Trophoblast cell (in vitro differentiated cells and primary cell): ENCODE measurements at regions not wholly inside any gene's neighbourhood (a gene's known extent, or its start where the extent isn't known, plus 50 kb on each side); places are given as distances from the start of the nearest gene placed in this dataset.

Source experiments
- DNase-seq, 2 donors: peaks; one replicate each; pipeline ENCODE4 v3.0.0-alpha.2; 2016
- H2AFZ ChIP-seq: 2 replicates; pipeline ENCODE4 v1.6.1; 2013; ENCODE audit warnings: low read length, moderate library complexity, mild to moderate bottlenecking; ENCODE audit not compliant: insufficient read depth, poor library complexity
- H2AK5ac ChIP-seq: 2 replicates; pipeline ENCODE4 v1.6.1; 2013; ENCODE audit warnings: mild to moderate bottlenecking, low read length
- H2BK120ac ChIP-seq: 2 replicates; pipeline ENCODE4 v1.6.1; 2013; ENCODE audit warnings: low read length, mild to moderate bottlenecking, moderate library complexity; ENCODE audit not compliant: insufficient read depth, poor library complexity
- H2BK12ac ChIP-seq: 2 replicates; pipeline ENCODE4 v1.6.1; 2013; ENCODE audit warnings: mild to moderate bottlenecking, low read length, moderate library complexity
- H2BK5ac ChIP-seq: 2 replicates; pipeline ENCODE4 v1.6.1; 2013; ENCODE audit warnings: low read length, low read depth, moderate library complexity, mild to moderate bottlenecking; ENCODE audit not compliant: poor library complexity
- H3K14ac ChIP-seq: 2 replicates; pipeline ENCODE4 v1.6.1; 2013; ENCODE audit warnings: mild to moderate bottlenecking, low read length
- H3K18ac ChIP-seq: 2 replicates; pipeline ENCODE4 v1.6.1; 2013; ENCODE audit warnings: mild to moderate bottlenecking, low read length
- H3K23ac ChIP-seq: 2 replicates; pipeline ENCODE4 v1.6.1; 2013; ENCODE audit warnings: low read length
- H3K27ac ChIP-seq: 2 replicates; pipeline ENCODE4 v1.5.1; 2013; ENCODE audit warnings: low read depth, mild to moderate bottlenecking, inconsistent platforms, low read length, moderate library complexity
- H3K27me3 ChIP-seq: 2 replicates; pipeline ENCODE4 v1.6.1; 2013; ENCODE audit warnings: inconsistent platforms, mild to moderate bottlenecking, low read length, moderate library complexity; ENCODE audit not compliant: insufficient read depth
- H3K36me3 ChIP-seq, 2 experiments: 1 replicate in 1 of 2; 2 replicates in 1 of 2; pipeline ENCODE4 v1.6.1; 2013; ENCODE audit warnings: low read length in 2 of 2, mild to moderate bottlenecking in 2 of 2, moderate library complexity in 1 of 2; ENCODE audit not compliant: insufficient read depth in 2 of 2, control insufficient read depth in 1 of 2
- H3K4ac ChIP-seq: 2 replicates; pipeline ENCODE4 v1.6.1; 2013; ENCODE audit warnings: low read depth, mild to moderate bottlenecking, low read length, moderate library complexity
- H3K4me1 ChIP-seq, 2 experiments: 1 replicate in 1 of 2; 2 replicates in 1 of 2; pipeline ENCODE4 v1.6.1; 2013; ENCODE audit warnings: low read length in 2 of 2, mild to moderate bottlenecking in 2 of 2, moderate library complexity in 1 of 2; ENCODE audit not compliant: insufficient read depth in 2 of 2, control insufficient read depth in 1 of 2
- H3K4me2 ChIP-seq: 2 replicates; pipeline ENCODE4 v1.6.1; 2013; ENCODE audit warnings: inconsistent platforms, mild to moderate bottlenecking, low read length, moderate library complexity
- H3K4me3 ChIP-seq: 2 replicates; pipeline ENCODE4 v1.5.1; 2013; ENCODE audit warnings: mild to moderate bottlenecking, low read depth, low read length, inconsistent platforms
- H3K79me1 ChIP-seq: one replicate; pipeline ENCODE4 v1.6.1; 2013; ENCODE audit warnings: low read length
- H3K79me2 ChIP-seq: 2 replicates; pipeline ENCODE4 v1.6.1; 2013; ENCODE audit warnings: low read length, mild to moderate bottlenecking; ENCODE audit not compliant: control insufficient read depth, insufficient read depth, poor library complexity
- H3K9ac ChIP-seq: 2 replicates; pipeline ENCODE4 v1.6.1; 2013; ENCODE audit warnings: mild to moderate bottlenecking, low read length
- H3K9me3 ChIP-seq: 2 replicates; pipeline ENCODE4 v1.6.1; 2013; ENCODE audit warnings: low read depth, mild to moderate bottlenecking, control low read depth, inconsistent platforms, low read length; ENCODE audit not compliant: insufficient read depth
- H4K12ac ChIP-seq: 2 replicates; pipeline ENCODE4 v1.6.1; 2013; ENCODE audit warnings: low read depth, mild to moderate bottlenecking, low read length, moderate library complexity
- H4K8ac ChIP-seq: 2 replicates; pipeline ENCODE4 v1.6.1; 2013; ENCODE audit warnings: low read depth, mild to moderate bottlenecking, low read length, moderate library complexity
- H4K91ac ChIP-seq: one replicate; pipeline ENCODE4 v1.6.1; 2013; ENCODE audit warnings: low read depth, mild to moderate bottlenecking, low read length, moderate library complexity
- WGBS: extraction: QIAGEN DNeasy Blood & Tissue Kit; methylation state at CpG from one replicate; pipeline ENCODE4 v1.1.7; 2013; ENCODE audit warnings: missing lambda C conversion rate; ENCODE audit not compliant: insufficient read length, insufficient coverage; ENCODE audit errors: extremely low coverage; 5-methylcytosine and 5-hydroxymethylcytosine counted together

GRCh38 chr5:124537107-124537506 is 209.3 kb downstream of the ZNF608 start:
- no CpG with 5 or more reads among the region's 5 CpGs for WGBS
- no peak overlapping the region for H3K9ac ChIP-seq
- H2AFZ ChIP-seq = no peak overlapping the region
- no peak for DNase-seq
- H4K8ac ChIP-seq = no peak overlapping the region
- no peaks in the 10 kb centered on the region for H3K36me3 ChIP-seq
- no peak overlapping the region for H2BK5ac ChIP-seq
- H3K23ac ChIP-seq = no peak overlapping the region
- H4K12ac ChIP-seq = no peak overlapping the region
- H2AK5ac ChIP-seq = no peak overlapping the region
- H3K4me2 ChIP-seq = no peak overlapping the region
- H2BK120ac ChIP-seq = no peak overlapping the region
- H3K79me1 ChIP-seq = no peaks in the 10 kb centered on the region
- peak overlapping the region; percentile 17 for H2BK12ac ChIP-seq
- H3K18ac ChIP-seq = no peak overlapping the region
- H3K79me2 ChIP-seq = no peaks in the 10 kb centered on the region
- H3K4me1 ChIP-seq = no peaks in the 10 kb centered on the region
- H3K9me3 ChIP-seq = no peaks in the 10 kb centered on the region
- no peak overlapping the region for H3K4me3 ChIP-seq
- H4K91ac ChIP-seq = no peak overlapping the region
- no peak overlapping the region for H3K14ac ChIP-seq
- no peaks in the 10 kb centered on the region for H3K27me3 ChIP-seq
- H3K27ac ChIP-seq = no peak overlapping the region
- no peak overlapping the region for H3K4ac ChIP-seq

GRCh38 chr5:124536333-124536732 is 210.1 kb downstream of the ZNF608 start:
- Histone ChIP-seq H3K79me1 (no peaks in the 10 kb centered on the region), H3K79me2 (no peaks in the 10 kb centered on the region), H4K8ac (no peak overlapping the region), H3K4me3 (no peak overlapping the region), H2BK12ac (no peak overlapping the region), H3K23ac (no peak overlapping the region), H4K91ac (no peak overlapping the region), H2AK5ac (no peak overlapping the region), H2AFZ (no peak overlapping the region), H3K18ac (no peak overlapping the region), H3K9ac (no peak overlapping the region), H3K14ac (no peak overlapping the region), H3K36me3 (no peaks in the 10 kb centered on the region), H2BK5ac (no peak overlapping the region), H3K4ac (no peak overlapping the region), H3K27ac (no peak overlapping the region), H2BK120ac (no peak overlapping the region), H3K4me2 (no peak overlapping the region), H3K27me3 (no peaks in the 10 kb centered on the region), H3K9me3 (no peaks in the 10 kb centered on the region), H4K12ac (no peak overlapping the region), H3K4me1 (no peaks in the 10 kb centered on the region)
- no peak for DNase-seq
- no CpG with 5 or more reads among the region's 4 CpGs for WGBS

- Histone ChIP-seq H3K36me3 (no peaks in the 10 kb centered on the region), H3K9ac (no peak overlapping the region), H3K79me2 (no peaks in the 10 kb centered on the region), H4K8ac (no peak overlapping the region), H3K4me1 (peaks cover 0 to 2% of the 10 kb centered on the region in 2 experiments), H3K4ac (no peak overlapping the region), H3K79me1 (no peaks in the 10 kb centered on the region), H3K9me3 (no peaks in the 10 kb centered on the region), H2AFZ (no peak overlapping the region), H3K4me2 (no peak overlapping the region), H2BK5ac (no peak overlapping the region), H3K27me3 (no peaks in the 10 kb centered on the region), H2BK120ac (no peak overlapping the region), H2BK12ac (no peak overlapping the region), H3K14ac (no peak overlapping the region), H3K27ac (no peak overlapping the region), H4K12ac (no peak overlapping the region), H3K18ac (no peak overlapping the region), H2AK5ac (no peak overlapping the region), H3K23ac (no peak overlapping the region), H3K4me3 (no peak overlapping the region), H4K91ac (no peak overlapping the region)
- no peak for DNase-seq
- no CpG with 5 or more reads among the region's 1 CpG for WGBS
Observed at GRCh38 chr5:124530916-124531315, 215.5 kb downstream of the ZNF608 start.

- Histone ChIP-seq H2BK12ac (no peak overlapping the region), H2BK5ac (no peak overlapping the region), H4K91ac (no peak overlapping the region), H3K27ac (no peak overlapping the region), H3K4me1 (peaks cover 0 to 2% of the 10 kb centered on the region in 2 experiments), H3K79me2 (no peaks in the 10 kb centered on the region), H3K14ac (no peak overlapping the region), H2AK5ac (no peak overlapping the region), H3K4ac (no peak overlapping the region), H3K36me3 (no peaks in the 10 kb centered on the region), H2AFZ (no peak overlapping the region), H3K79me1 (no peaks in the 10 kb centered on the region), H3K23ac (no peak overlapping the region), H3K4me3 (no peak overlapping the region), H2BK120ac (no peak overlapping the region), H3K27me3 (no peaks in the 10 kb centered on the region), H3K4me2 (no peak overlapping the region), H3K18ac (no peak overlapping the region), H4K12ac (no peak overlapping the region), H3K9me3 (no peaks in the 10 kb centered on the region), H4K8ac (no peak overlapping the region), H3K9ac (no peak overlapping the region)
- WGBS = no CpG with 5 or more reads among the region's 2 CpGs
- DNase-seq = no peak
Observed at GRCh38 chr5:124528838-124529237, 217.6 kb downstream of the ZNF608 start.
